K562 (cell line): ENCODE measurements at regions not wholly inside any gene's neighbourhood (a gene's known extent, or its start where the extent isn't known, plus 50 kb on each side); places are given as distances from the start of the nearest gene placed in this dataset.

Source experiments
- ATAC-seq: fragments of 200-7000 bp; cut with Tn5 transposase; 3 replicates; pipeline ENCODE4 v1.9.1; 2020; ENCODE audit warnings: moderate library complexity
- BruUV-seq: library from RNA; stranded (reverse); fragments of 400-500 nt; replicated peaks from 2 replicates; lab custom pipeline; 2021; lab: Mats Ljungman, UMichigan
- CTCF ChIA-PET: fragments of 300-600 bp; formaldehyde crosslinking; extraction: SDS; loops from one replicate; lab custom pipeline; 2021; ENCODE audit warnings: low intra/inter-chr PET ratio; lab: Yijun Ruan, JAX
- POLR2A ChIA-PET: fragments of 300-600, 350-650 bp; sonication (Branson Sonifier 250); formaldehyde crosslinking; extraction: SDS; loops from one replicate; lab custom pipeline; 2021; ENCODE audit warnings: antibody characterized with exemption, inconsistent platforms; lab: Yijun Ruan, JAX
- DNase-seq, 4 experiments: peaks; one replicate each; pipeline versions ENCODE4 v3.0.0 to v3.0.0-alpha.2; 2011 to 2018; ENCODE audit warnings: low spot score in 3 of 4, mixed read lengths in 3 of 4; ENCODE audit errors: extremely low read depth in 1 of 4
- FAIRE-seq: peaks from 2 replicates; lab custom pipeline; 2011; peaks lifted over from hg19 to GRCh38; lab: Jason Lieb, UNC
- H2AFZ ChIP-seq: 2 replicates; pipeline ENCODE4 v1.6.0; 2011; ENCODE audit warnings: low read depth, low read length, control low read depth, inconsistent platforms
- H3K27ac ChIP-seq: fragments of 200-600 bp; 3 replicates; pipeline ENCODE4 v1.8.0; 2011; ENCODE audit warnings: low read depth, mild to moderate bottlenecking, control low read depth, inconsistent platforms, low read length, moderate library complexity, mixed read lengths; ENCODE audit errors: extremely low read depth
- H3K27me3 ChIP-seq, 2 experiments: fragments of 300-600 bp in 1 of 2; 2 replicates in 1 of 2; 3 replicates in 1 of 2; pipeline versions ENCODE4 v1.6.0 to v1.8.0; 2011; ENCODE audit warnings: inconsistent platforms in 2 of 2, low read length in 2 of 2, mild to moderate bottlenecking in 1 of 2, mixed read lengths in 1 of 2, moderate library complexity in 1 of 2; ENCODE audit not compliant: control insufficient read depth in 2 of 2, insufficient read depth in 2 of 2
- H3K36me3 ChIP-seq: fragments of 300-600 bp; 3 replicates; pipeline ENCODE4 v1.8.0; 2011; ENCODE audit warnings: mild to moderate bottlenecking, low read length, inconsistent platforms; ENCODE audit not compliant: control insufficient read depth, insufficient read depth
- H3K4me1 ChIP-seq, 2 experiments: fragments of 200-600 bp in 1 of 2; replicated peaks in 1 of 2; 2 replicates in 1 of 2; 3 replicates in 1 of 2; pipeline versions ENCODE4 v1.5.1 to v1.8.0; 2011; ENCODE audit warnings: inconsistent platforms in 2 of 2, low read length in 2 of 2, mild to moderate bottlenecking in 1 of 2, mixed read lengths in 1 of 2, moderate library complexity in 1 of 2; ENCODE audit not compliant: control insufficient read depth in 2 of 2, insufficient read depth in 2 of 2
- H3K4me2 ChIP-seq: 2 replicates; pipeline ENCODE4 v1.6.1; 2011; ENCODE audit warnings: low read length, control low read depth, inconsistent platforms, mixed read lengths; ENCODE audit not compliant: insufficient read depth
- H3K4me3 ChIP-seq: fragments of 200-600 bp; sonication (generic), shearing (Covaris generic); 2 replicates; pipeline ENCODE4 v1.5.1; 2016; ENCODE audit warnings: control low read depth, inconsistent platforms
- H3K79me2 ChIP-seq: fragments of 200-600 bp; 3 replicates; pipeline ENCODE4 v1.8.0; 2011; ENCODE audit warnings: low read length, inconsistent platforms; ENCODE audit not compliant: control insufficient read depth, insufficient read depth
- H3K9ac ChIP-seq, 2 experiments: 2 replicates each; pipeline versions ENCODE4 v1.6.0 to v1.6.1; 2011; ENCODE audit warnings: low read depth in 2 of 2, low read length in 2 of 2, control low read depth in 1 of 2, inconsistent platforms in 1 of 2, mild to moderate bottlenecking in 1 of 2, mixed read lengths in 1 of 2; ENCODE audit not compliant: insufficient read depth in 1 of 2
- H3K9me1 ChIP-seq: one replicate; pipeline ENCODE4 v1.6.0; 2011; ENCODE audit warnings: inconsistent platforms, mild to moderate bottlenecking, low read length, moderate library complexity; ENCODE audit not compliant: control insufficient read depth, insufficient read depth
- H3K9me3 ChIP-seq: replicated peaks from 2 replicates; pipeline ENCODE4 v1.5.1; 2011; ENCODE audit warnings: low read depth, low read length, inconsistent platforms; ENCODE audit not compliant: control insufficient read depth, insufficient read depth
- H4K20me1 ChIP-seq: replicated peaks from 2 replicates; pipeline ENCODE4 v1.6.1; 2011; ENCODE audit warnings: low read length, inconsistent platforms, mixed read lengths; ENCODE audit not compliant: control insufficient read depth, insufficient read depth
- AFF1 ChIP-seq, 2 experiments: fragments of 450-650 bp; IDR thresholded peaks; 2 replicates each; pipeline ENCODE4 v1.6.1; 2018; ENCODE audit warnings: mild to moderate bottlenecking in 2 of 2, low read depth in 1 of 2; ENCODE audit not compliant: partially characterized antibody in 2 of 2
- CUX1 ChIP-seq: fragments of 200-800 bp; sonication (Bioruptor generic); IDR thresholded peaks from 2 replicates; pipeline ENCODE4 v1.6.1; 2016; ENCODE audit warnings: missing genetic modification characterization, missing compliant biosample characterization
- ERF ChIP-seq: fragments of 450-650 bp; formaldehyde crosslinking; IDR thresholded peaks from 2 replicates; pipeline ENCODE4 v1.4.0; 2020; ENCODE audit warnings: mild to moderate bottlenecking, mixed read lengths
- FOS ChIP-seq: IDR thresholded peaks from 3 replicates; pipeline ENCODE4 v1.6.1; 2011; ENCODE audit not compliant: insufficient read length; ENCODE audit errors: extremely low read depth
- MEF2A ChIP-seq: IDR thresholded peaks from 2 replicates; pipeline ENCODE4 v1.6.1; 2011; ENCODE audit warnings: low read depth, mild to moderate bottlenecking, low read length, moderate library complexity; ENCODE audit not compliant: control insufficient read depth
- POLR3A ChIP-seq: IDR thresholded peaks from 2 replicates; pipeline ENCODE4 v1.6.1; 2011; ENCODE audit warnings: borderline replicate concordance, mild to moderate bottlenecking, moderate library complexity; ENCODE audit not compliant: insufficient read length, insufficient read depth; ENCODE audit errors: extremely low read depth
- RFX5 ChIP-seq: IDR thresholded peaks from 2 replicates; pipeline ENCODE4 v1.6.1; 2011; ENCODE audit warnings: low read depth, mild to moderate bottlenecking, improper control_type of control experiment, low read length
- TSHZ1 ChIP-seq: fragments of 250-450 bp; sonication (Bioruptor Pico); IDR thresholded peaks from 2 replicates; pipeline ENCODE4 v1.4.0; 2020; ENCODE audit warnings: mild to moderate bottlenecking, moderate library complexity
- WGBS: fragments of 100-300 bp; shearing (Covaris generic); methylation state at CpG from one replicate; pipeline ENCODE4 v1.1.6; 2016; ENCODE audit warnings: low coverage, mixed read lengths; ENCODE audit not compliant: insufficient coverage; ENCODE audit errors: missing lambda C conversion rate; 5-methylcytosine and 5-hydroxymethylcytosine counted together
- in situ Hi-C: fragments of 300-500 bp; cut with MboI; formaldehyde crosslinking; loops from 4 replicates; pipeline ENCODE4 v1.15.0; 2018; ENCODE audit warnings: inconsistent platforms, mixed read lengths
- intact Hi-C: fragments of 100-400 bp; cut with micrococcal nuclease; formaldehyde crosslinking; loops from 2 replicates; pipeline ENCODE4 v1.14.2; 2022

GRCh38 chr17:56723421-56723820, 110.3 kb downstream of the C17orf67 start (continued):
- TF ChIP-seq TSHZ1 (CRISPR knock-in tag) = no peak
- TF ChIP-seq MEF2A = no peak
- no peak for TF ChIP-seq POLR3A
- TF ChIP-seq ERF (CRISPR knock-in tag) = no peak

- in situ Hi-C loops = no loop called here
- FAIRE-seq = no peak
- TF ChIP-seq CUX1 (no peak), AFF1 (IDR thresholded peaks at IDR 0.05; ENCODE audit: low read depth in 1 of 2, partially characterized antibody in 2 of 2) (no peak), FOS (no peak), RFX5 (no peak)
Measured at GRCh38 chr17:56724664-56725063, 109.1 kb downstream of the C17orf67 start.

More at GRCh38 chr17:56724664-56725063, 109.1 kb downstream of the C17orf67 start:
- Histone ChIP-seq H4K20me1 (0 out of 2 replicates have a peak, but pooled peaks cover 6% of the 10 kb centered on the region), H3K4me1 (no peaks in the 10 kb centered on the region), H3K9ac (no peak overlapping the region), H3K9me3 (no peaks in the 10 kb centered on the region), H3K9me1 (no peaks in the 10 kb centered on the region), H3K4me3 (no peak overlapping the region), H3K36me3 (no peaks in the 10 kb centered on the region), H2AFZ (no peak overlapping the region), H3K79me2 (no peaks in the 10 kb centered on the region), H3K27me3 (peaks cover 14 to 30% of the 10 kb centered on the region in 2 experiments; a peak in 4 of 5 replicates), H3K4me2 (no peak overlapping the region), H3K27ac (no peak overlapping the region)
- intact Hi-C loops = no loop called here
- DNase-seq (no peak), ATAC-seq (no peak)
- ChIA-PET POLR2A (interaction anchor here (0.7 kb wide), 1 partner anchor 171 kb away, joined by 3 read pairs; no protein-coding TSS in a partner anchor), CTCF (no interaction called here)
- 2% methylated on average over 11 of the region's 11 CpGs for WGBS
- no TSS peak for BruUV-seq
